ENCODE measurements at regions not wholly inside any gene's neighbourhood (a gene's known extent, or its start where the extent isn't known, plus 50 kb on each side); places are given as distances from the start of the nearest gene placed in this dataset.

DNA sequence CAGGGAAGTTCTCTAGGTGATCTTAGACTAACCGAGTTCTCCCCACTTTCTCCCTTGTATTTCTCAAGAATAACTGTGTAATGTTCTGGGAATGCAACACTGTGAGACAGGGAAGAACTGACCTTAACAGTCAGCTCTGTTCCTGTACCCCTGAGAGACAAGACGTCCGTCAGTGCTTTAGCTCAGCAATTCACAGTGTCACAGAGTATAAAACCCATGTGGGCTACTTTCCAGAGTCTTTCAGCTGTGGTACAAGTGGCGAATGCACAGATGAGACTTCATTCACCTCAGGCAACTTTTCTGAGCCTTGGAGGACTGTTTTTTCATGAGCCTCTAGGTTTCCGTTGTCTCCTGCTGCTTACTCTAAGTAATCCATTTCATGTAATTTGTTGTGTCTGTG lies 458.8 kb downstream of the SPATA31D1 start:
- TF ChIP-seq CTCF (conservative IDR thresholded peaks at IDR 0.05; ENCODE audit: low read depth, low read length) (no peak), EZH2phosphoT487 (IDR thresholded peaks at IDR 0.05; ENCODE audit: borderline replicate concordance, low read length) (no peak), EZH2 (IDR thresholded peaks at IDR 0.05; ENCODE audit: low read length, unreplicated experiment) (no peak)

All from PC-3 (cell line).